Smooth muscle cell (in vitro differentiated cells): ENCODE measurements at regions not wholly inside any gene's neighbourhood (a gene's known extent, or its start where the extent isn't known, plus 50 kb on each side); places are given as distances from the start of the nearest gene placed in this dataset.

Experiments
- DNase-seq: peaks from one replicate; lab custom pipeline; 2025; ENCODE audit not compliant: unreplicated experiment; lab: John Stamatoyannopoulos, UW
- H2AFZ ChIP-seq: fragments of 200-600 bp; sonication (generic); 2 replicates; pipeline ENCODE4 v1.6.0; 2016; ENCODE audit warnings: antibody characterized with exemption, low read depth, mild to moderate bottlenecking
- H3F3A ChIP-seq: fragments of 200-600 bp; sonication (generic); 2 replicates; pipeline ENCODE4 v1.6.0; 2017; ENCODE audit warnings: antibody characterized with exemption, low read depth
- H3K27ac ChIP-seq: fragments of 200-600 bp; sonication (generic); 2 replicates; pipeline ENCODE4 v1.5.1; 2016; ENCODE audit warnings: low read depth, mild to moderate bottlenecking
- H3K27me3 ChIP-seq: fragments of 200-600 bp; sonication (generic); 2 replicates; pipeline ENCODE4 v1.6.1; 2016; ENCODE audit warnings: low read depth, mild to moderate bottlenecking
- H3K36me3 ChIP-seq: fragments of 200-600 bp; sonication (generic); 2 replicates; pipeline ENCODE4 v1.5.1; 2016; ENCODE audit warnings: low read depth
- H3K4me1 ChIP-seq: fragments of 200-600 bp; sonication (generic); 2 replicates; pipeline ENCODE4 v1.5.1; 2016; ENCODE audit warnings: low read depth
- H3K4me2 ChIP-seq: fragments of 200-600 bp; sonication (generic); 2 replicates; pipeline ENCODE4 v1.6.0; 2016; ENCODE audit warnings: mild to moderate bottlenecking
- H3K4me3 ChIP-seq: fragments of 200-600 bp; sonication (generic); 2 replicates; pipeline ENCODE4 v1.5.1; 2016; ENCODE audit warnings: mild to moderate bottlenecking
- H3K79me2 ChIP-seq: fragments of 200-600 bp; sonication (generic); 2 replicates; pipeline ENCODE4 v1.6.0; 2016; ENCODE audit warnings: low read depth, mild to moderate bottlenecking
- H3K9ac ChIP-seq: fragments of 200-600 bp; sonication (generic); 2 replicates; pipeline ENCODE4 v1.6.0; 2016; ENCODE audit warnings: low read depth
- H3K9me3 ChIP-seq: fragments of 200-600 bp; sonication (generic); replicated peaks from 2 replicates; pipeline ENCODE4 v1.5.1; 2016; ENCODE audit warnings: low read depth
- H4K20me1 ChIP-seq: fragments of 200-600 bp; sonication (generic); 2 replicates; pipeline ENCODE4 v1.6.0; 2016; ENCODE audit warnings: low read depth
- WGBS: methylation state at CpG from one replicate; pipeline ENCODE4 v1.1.7; 2016; ENCODE audit warnings: low lambda C conversion rate; 5-methylcytosine and 5-hydroxymethylcytosine counted together
- TF ChIP-seq, protein P1 (sequence below): fragments of 200-600 bp; sonication (generic); IDR thresholded peaks from 2 replicates; pipeline ENCODE4 v1.5.1; 2017; ENCODE audit warnings: borderline replicate concordance, mild to moderate bottlenecking, antibody characterized with exemption; ENCODE audit not compliant: insufficient read depth, poor library complexity, severe bottlenecking

DNA sequence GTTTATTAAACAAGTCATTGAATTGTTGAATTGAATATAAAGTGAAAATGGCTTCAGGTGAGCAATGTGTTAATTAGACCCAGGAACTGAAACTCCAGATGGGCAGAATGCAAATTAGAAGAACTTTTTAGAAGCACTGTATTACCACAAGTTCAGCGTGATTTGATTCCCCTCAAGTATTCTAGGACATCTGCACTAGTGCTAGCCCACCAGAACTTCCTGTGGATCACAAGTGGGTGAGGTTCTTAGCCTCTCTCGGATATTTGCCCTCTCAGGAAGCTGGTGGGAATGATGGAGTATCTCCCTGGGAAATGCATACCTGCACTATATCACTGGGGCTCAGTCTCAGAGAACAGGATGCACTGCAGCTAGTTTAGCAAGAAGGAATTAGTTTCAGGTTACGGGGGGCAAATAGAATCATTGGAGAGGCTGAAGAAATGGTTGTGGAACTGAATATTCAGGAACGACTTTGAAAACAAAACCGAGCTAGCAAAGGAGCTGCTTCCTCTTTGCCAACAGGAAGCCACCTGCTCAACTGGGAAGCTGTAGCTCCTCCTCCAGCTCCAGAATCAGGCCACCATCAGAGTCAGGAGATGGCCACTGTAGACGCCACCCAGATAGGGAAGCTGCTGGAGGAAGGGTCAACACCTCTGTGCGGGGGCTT, 74.3 kb downstream of the DHCR7 start:
- Histone ChIP-seq H3K79me2 (no peaks in the 10 kb centered on the region), H3K9me3 (no peaks in the 10 kb centered on the region), H3K4me3 (no peak overlapping the region), H3F3A (no peaks in the 10 kb centered on the region), H4K20me1 (no peaks in the 10 kb centered on the region), H3K4me1 (no peaks in the 10 kb centered on the region), H3K36me3 (no peaks in the 10 kb centered on the region), H3K4me2 (no peak overlapping the region), H3K27me3 (peaks cover 27% of the 10 kb centered on the region), H3K27ac (no peak overlapping the region), H3K9ac (no peak overlapping the region), H2AFZ (no peak overlapping the region)
- DNase-seq: no peak
- 77% methylated on average over 7 of the region's 7 CpGs for WGBS
- TF ChIP-seq, protein P1, sequence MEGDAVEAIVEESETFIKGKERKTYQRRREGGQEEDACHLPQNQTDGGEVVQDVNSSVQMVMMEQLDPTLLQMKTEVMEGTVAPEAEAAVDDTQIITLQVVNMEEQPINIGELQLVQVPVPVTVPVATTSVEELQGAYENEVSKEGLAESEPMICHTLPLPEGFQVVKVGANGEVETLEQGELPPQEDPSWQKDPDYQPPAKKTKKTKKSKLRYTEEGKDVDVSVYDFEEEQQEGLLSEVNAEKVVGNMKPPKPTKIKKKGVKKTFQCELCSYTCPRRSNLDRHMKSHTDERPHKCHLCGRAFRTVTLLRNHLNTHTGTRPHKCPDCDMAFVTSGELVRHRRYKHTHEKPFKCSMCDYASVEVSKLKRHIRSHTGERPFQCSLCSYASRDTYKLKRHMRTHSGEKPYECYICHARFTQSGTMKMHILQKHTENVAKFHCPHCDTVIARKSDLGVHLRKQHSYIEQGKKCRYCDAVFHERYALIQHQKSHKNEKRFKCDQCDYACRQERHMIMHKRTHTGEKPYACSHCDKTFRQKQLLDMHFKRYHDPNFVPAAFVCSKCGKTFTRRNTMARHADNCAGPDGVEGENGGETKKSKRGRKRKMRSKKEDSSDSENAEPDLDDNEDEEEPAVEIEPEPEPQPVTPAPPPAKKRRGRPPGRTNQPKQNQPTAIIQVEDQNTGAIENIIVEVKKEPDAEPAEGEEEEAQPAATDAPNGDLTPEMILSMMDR: no peak

DNA sequence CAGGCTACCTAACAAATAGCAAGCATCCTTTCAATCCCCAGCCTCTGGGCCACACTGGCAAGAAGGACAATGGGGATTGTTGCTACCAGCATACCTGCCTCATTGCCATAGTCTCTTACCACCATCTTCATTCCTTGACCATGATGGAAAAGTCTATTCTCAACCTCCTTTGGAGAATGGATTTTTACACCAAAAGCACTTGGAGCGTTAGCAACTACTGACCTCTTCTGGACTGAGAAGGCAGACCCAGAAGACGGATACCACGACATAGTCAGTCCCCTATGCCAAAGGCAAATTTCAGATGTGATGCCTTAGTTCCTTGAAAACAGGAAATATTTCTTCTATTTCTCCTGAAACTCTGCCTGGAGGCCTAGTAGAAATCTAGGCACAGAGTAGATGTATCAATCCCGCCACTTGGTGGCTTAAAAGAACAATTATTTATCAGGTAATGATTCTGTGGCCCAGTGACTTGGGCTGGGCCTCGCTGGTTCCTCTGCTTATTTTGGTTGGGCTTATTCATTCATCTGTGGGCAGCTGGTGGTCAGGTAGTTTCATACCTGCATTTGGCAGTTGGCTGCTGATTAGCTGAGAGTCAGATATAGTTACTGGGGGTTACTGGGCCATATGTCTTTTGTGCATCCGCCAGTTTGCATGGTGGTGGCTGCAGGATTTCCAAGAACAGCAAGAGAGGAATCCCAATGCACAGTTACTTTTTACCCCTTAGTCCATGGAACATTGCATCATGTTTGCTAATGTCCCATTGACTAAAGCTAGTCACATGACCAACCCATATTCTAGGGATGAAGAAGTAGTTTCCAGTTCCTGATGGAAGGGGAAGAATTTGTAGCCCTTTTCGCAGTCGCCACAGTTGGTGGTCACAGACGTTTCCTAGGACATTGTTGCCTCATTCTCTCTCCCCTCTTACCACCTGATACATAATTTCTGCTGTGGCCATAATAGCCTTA, 75.2 kb downstream of the DHCR7 start:
- no peaks in the 10 kb centered on the region for H3K4me1 ChIP-seq
- no peaks in the 10 kb centered on the region for H3F3A ChIP-seq
- no peaks in the 10 kb centered on the region for H3K9me3 ChIP-seq
- peaks cover 23% of the 10 kb centered on the region for H3K27me3 ChIP-seq
- DNase-seq: no peak
- H3K27ac ChIP-seq: no peak overlapping the region
- no peak overlapping the region for H2AFZ ChIP-seq
- H3K36me3 ChIP-seq: no peaks in the 10 kb centered on the region
- no peak overlapping the region for H3K4me3 ChIP-seq
- H3K9ac ChIP-seq: no peak overlapping the region
- 78% methylated on average over 9 of the region's 9 CpGs for WGBS
- no peak overlapping the region for H3K4me2 ChIP-seq
- TF ChIP-seq, protein P1: peak; percentile 44
- H4K20me1 ChIP-seq: no peaks in the 10 kb centered on the region
- H3K79me2 ChIP-seq: no peaks in the 10 kb centered on the region

DNA sequence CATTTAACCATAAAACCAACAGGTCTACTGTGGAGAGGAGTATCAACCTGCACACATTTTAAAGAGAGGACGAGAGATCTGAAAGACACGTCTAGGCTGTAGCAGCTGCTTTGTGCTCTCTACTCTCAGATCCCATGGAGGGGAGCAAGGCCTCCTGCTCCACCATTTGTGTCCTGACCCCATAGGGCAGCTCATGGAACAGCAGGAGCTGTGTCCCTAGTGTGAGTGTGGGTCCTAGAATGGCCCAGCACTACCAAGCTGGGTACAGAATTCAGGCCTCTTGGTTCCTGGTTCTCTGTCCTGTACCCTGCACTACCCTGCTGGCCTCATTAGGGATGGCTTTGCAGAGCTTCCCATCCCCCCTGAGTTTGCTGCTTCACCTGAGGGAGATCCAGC, 76.5 kb downstream of the DHCR7 start:
- 95% methylated on average over 2 of the region's 2 CpGs for WGBS
- TF ChIP-seq, protein P1: no peak
- Histone ChIP-seq H2AFZ (no peak overlapping the region), H3F3A (no peaks in the 10 kb centered on the region), H3K9me3 (no peaks in the 10 kb centered on the region), H3K4me1 (no peaks in the 10 kb centered on the region), H3K4me2 (no peak overlapping the region), H3K27ac (no peak overlapping the region), H3K36me3 (no peaks in the 10 kb centered on the region), H3K27me3 (peaks cover 10% of the 10 kb centered on the region), H3K9ac (no peak overlapping the region), H3K4me3 (no peak overlapping the region), H3K79me2 (no peaks in the 10 kb centered on the region), H4K20me1 (no peaks in the 10 kb centered on the region)
- no peak for DNase-seq
